ENCODE measurements at regions not wholly inside any gene's neighbourhood (a gene's known extent, or its start where the extent isn't known, plus 50 kb on each side); places are given as distances from the start of the nearest gene placed in this dataset.

DNA sequence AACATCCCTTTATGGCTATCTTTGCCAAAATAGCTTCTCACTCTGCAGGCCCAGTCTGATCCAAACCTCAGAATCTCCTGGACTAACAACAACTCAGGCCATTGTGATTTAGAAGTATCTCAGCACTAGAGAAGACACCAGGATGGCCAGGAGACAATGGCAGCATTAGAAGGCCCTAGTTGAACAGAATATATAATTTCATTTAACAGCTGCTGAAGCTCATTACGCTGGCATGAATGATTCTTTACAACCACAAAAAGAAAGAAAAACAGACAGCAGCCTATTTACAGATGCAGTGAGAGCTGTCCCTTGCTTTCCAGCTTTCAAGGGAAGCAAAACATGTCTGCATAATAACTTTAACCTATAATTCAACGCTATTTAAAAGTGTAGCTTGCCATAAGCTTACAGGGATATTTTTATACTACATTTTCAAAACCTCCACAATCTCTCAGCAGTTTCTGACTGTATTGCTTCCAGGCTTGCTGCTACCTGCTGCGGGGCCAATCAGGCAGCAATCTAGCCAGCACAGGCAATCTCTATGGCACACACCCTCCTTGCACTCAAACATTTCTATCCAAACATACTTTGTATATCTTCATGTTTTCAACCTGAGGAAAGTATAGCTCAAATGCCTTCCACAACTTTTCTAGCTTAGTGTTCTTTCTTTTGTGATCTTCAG, 107.3 kb downstream of the OGFRL1 start:
- Histone ChIP-seq H3K36me3 (ENCODE audit: control insufficient read depth in 4 of 4, insufficient read depth in 3 of 4, low read depth in 1 of 4, low read length in 3 of 4) (peaks cover 0 to 6% (median 0%) of the 10 kb centered on the region in 4 donors), H3K27ac (ENCODE audit: low read depth in 1 of 2, low read length in 2 of 2) (no peak overlapping the region), H3K27me3 (ENCODE audit: control insufficient read depth in 4 of 4, insufficient read depth in 4 of 4, low read length in 3 of 4) (no peaks in the 10 kb centered on the region), H3K9me3 (ENCODE audit: control insufficient read depth in 4 of 4, low read length in 3 of 4) (no peaks in the 10 kb centered on the region), H3K9ac (ENCODE audit: low read depth in 1 of 2, low read length in 2 of 2) (no peak overlapping the region), H3K4me1 (ENCODE audit: control insufficient read depth in 4 of 4, insufficient read depth in 4 of 4, low read length in 3 of 4) (peaks cover 4 to 32% (median 16%) of the 10 kb centered on the region in 4 donors), H3K4me3 (ENCODE audit: low read depth in 1 of 3, low read length in 3 of 3) (no peak overlapping the region)
- TF ChIP-seq TAF1 (conservative IDR thresholded peaks at IDR 0.05) (no peak), NR2F2 (IDR thresholded peaks at IDR 0.05) (no peak), GABPA (IDR thresholded peaks at IDR 0.05 in 1 of 2, conservative IDR thresholded peaks at IDR 0.05 in 1 of 2) (no peak), FOXA1 (IDR thresholded peaks at IDR 0.05) (no peak), RAD21 (IDR thresholded peaks at IDR 0.05) (no peak), HNF4A (conservative IDR thresholded peaks at IDR 0.05) (no peak), FOXA2 (IDR thresholded peaks at IDR 0.05) (no peak), YY1 (IDR thresholded peaks at IDR 0.05) (no peak), RXRA (IDR thresholded peaks at IDR 0.05) (no peak), EGR1 (IDR thresholded peaks at IDR 0.05; ENCODE audit: low read depth in 2 of 2) (no peak), SP1 (IDR thresholded peaks at IDR 0.05) (no peak), JUND (IDR thresholded peaks at IDR 0.05) (no peak)
- TF ChIP-seq, protein P1, sequence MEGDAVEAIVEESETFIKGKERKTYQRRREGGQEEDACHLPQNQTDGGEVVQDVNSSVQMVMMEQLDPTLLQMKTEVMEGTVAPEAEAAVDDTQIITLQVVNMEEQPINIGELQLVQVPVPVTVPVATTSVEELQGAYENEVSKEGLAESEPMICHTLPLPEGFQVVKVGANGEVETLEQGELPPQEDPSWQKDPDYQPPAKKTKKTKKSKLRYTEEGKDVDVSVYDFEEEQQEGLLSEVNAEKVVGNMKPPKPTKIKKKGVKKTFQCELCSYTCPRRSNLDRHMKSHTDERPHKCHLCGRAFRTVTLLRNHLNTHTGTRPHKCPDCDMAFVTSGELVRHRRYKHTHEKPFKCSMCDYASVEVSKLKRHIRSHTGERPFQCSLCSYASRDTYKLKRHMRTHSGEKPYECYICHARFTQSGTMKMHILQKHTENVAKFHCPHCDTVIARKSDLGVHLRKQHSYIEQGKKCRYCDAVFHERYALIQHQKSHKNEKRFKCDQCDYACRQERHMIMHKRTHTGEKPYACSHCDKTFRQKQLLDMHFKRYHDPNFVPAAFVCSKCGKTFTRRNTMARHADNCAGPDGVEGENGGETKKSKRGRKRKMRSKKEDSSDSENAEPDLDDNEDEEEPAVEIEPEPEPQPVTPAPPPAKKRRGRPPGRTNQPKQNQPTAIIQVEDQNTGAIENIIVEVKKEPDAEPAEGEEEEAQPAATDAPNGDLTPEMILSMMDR (IDR thresholded peaks at IDR 0.05; ENCODE audit: low read depth, low read length, missing input control) = no peak
- TF ChIP-seq, protein P2, sequence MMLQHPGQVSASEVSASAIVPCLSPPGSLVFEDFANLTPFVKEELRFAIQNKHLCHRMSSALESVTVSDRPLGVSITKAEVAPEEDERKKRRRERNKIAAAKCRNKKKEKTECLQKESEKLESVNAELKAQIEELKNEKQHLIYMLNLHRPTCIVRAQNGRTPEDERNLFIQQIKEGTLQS (IDR thresholded peaks at IDR 0.05) = no peak
- TF ChIP-seq, protein P3, sequence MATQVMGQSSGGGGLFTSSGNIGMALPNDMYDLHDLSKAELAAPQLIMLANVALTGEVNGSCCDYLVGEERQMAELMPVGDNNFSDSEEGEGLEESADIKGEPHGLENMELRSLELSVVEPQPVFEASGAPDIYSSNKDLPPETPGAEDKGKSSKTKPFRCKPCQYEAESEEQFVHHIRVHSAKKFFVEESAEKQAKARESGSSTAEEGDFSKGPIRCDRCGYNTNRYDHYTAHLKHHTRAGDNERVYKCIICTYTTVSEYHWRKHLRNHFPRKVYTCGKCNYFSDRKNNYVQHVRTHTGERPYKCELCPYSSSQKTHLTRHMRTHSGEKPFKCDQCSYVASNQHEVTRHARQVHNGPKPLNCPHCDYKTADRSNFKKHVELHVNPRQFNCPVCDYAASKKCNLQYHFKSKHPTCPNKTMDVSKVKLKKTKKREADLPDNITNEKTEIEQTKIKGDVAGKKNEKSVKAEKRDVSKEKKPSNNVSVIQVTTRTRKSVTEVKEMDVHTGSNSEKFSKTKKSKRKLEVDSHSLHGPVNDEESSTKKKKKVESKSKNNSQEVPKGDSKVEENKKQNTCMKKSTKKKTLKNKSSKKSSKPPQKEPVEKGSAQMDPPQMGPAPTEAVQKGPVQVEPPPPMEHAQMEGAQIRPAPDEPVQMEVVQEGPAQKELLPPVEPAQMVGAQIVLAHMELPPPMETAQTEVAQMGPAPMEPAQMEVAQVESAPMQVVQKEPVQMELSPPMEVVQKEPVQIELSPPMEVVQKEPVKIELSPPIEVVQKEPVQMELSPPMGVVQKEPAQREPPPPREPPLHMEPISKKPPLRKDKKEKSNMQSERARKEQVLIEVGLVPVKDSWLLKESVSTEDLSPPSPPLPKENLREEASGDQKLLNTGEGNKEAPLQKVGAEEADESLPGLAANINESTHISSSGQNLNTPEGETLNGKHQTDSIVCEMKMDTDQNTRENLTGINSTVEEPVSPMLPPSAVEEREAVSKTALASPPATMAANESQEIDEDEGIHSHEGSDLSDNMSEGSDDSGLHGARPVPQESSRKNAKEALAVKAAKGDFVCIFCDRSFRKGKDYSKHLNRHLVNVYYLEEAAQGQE (IDR thresholded peaks at IDR 0.05) = no peak
- TF ChIP-seq, protein P4, sequence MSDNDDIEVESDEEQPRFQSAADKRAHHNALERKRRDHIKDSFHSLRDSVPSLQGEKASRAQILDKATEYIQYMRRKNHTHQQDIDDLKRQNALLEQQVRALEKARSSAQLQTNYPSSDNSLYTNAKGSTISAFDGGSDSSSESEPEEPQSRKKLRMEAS (IDR thresholded peaks at IDR 0.05) = no peak
- TF ChIP-seq, protein P5, sequence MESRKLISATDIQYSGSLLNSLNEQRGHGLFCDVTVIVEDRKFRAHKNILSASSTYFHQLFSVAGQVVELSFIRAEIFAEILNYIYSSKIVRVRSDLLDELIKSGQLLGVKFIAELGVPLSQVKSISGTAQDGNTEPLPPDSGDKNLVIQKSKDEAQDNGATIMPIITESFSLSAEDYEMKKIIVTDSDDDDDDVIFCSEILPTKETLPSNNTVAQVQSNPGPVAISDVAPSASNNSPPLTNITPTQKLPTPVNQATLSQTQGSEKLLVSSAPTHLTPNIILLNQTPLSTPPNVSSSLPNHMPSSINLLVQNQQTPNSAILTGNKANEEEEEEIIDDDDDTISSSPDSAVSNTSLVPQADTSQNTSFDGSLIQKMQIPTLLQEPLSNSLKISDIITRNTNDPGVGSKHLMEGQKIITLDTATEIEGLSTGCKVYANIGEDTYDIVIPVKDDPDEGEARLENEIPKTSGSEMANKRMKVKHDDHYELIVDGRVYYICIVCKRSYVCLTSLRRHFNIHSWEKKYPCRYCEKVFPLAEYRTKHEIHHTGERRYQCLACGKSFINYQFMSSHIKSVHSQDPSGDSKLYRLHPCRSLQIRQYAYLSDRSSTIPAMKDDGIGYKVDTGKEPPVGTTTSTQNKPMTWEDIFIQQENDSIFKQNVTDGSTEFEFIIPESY (IDR thresholded peaks at IDR 0.05) = no peak
- WGBS = 90% methylated on average over 3 of the region's 3 CpGs
- no peak for DNase-seq (ENCODE audit: low spot score)

Measured in liver (tissue), 8 donors.